Astrocyte (in vitro differentiated cells and primary cell): ENCODE measurements at regions not wholly inside any gene's neighbourhood (a gene's known extent, or its start where the extent isn't known, plus 50 kb on each side); places are given as distances from the start of the nearest gene placed in this dataset.

Source experiments
- EZH2 ChIP-seq: IDR thresholded peaks from 2 replicates; pipeline ENCODE4 v1.6.1; 2012; ENCODE audit warnings: mild to moderate bottlenecking, low read length, inconsistent platforms; ENCODE audit not compliant: insufficient read depth
- TF ChIP-seq, protein P1 (sequence below): IDR thresholded peaks from 2 replicates; pipeline ENCODE4 v1.5.1; 2011; ENCODE audit warnings: low read depth, mild to moderate bottlenecking, inconsistent platforms, low read length, moderate library complexity; ENCODE audit not compliant: insufficient read depth

DNA sequence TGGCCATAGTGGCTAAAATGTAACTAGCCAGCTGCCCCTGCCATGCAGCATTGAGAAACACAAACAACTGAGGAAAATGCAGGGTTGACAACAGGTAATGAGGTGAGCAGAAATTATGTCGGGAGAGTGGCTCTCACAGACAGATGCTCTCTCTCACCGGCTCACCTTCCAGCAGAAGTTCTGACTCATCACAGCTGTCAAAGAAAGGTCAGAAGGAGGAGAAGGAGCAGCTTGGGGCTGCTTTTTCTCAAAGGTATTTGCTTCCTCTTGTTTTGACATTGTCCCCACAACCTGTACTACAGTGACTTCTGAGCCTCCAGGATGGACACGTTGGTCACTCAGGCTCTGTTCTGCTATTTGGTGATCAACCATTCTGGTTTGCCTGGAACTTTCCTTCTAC is 190.5 kb upstream of the HEY2 start:
- TF ChIP-seq, protein P1, sequence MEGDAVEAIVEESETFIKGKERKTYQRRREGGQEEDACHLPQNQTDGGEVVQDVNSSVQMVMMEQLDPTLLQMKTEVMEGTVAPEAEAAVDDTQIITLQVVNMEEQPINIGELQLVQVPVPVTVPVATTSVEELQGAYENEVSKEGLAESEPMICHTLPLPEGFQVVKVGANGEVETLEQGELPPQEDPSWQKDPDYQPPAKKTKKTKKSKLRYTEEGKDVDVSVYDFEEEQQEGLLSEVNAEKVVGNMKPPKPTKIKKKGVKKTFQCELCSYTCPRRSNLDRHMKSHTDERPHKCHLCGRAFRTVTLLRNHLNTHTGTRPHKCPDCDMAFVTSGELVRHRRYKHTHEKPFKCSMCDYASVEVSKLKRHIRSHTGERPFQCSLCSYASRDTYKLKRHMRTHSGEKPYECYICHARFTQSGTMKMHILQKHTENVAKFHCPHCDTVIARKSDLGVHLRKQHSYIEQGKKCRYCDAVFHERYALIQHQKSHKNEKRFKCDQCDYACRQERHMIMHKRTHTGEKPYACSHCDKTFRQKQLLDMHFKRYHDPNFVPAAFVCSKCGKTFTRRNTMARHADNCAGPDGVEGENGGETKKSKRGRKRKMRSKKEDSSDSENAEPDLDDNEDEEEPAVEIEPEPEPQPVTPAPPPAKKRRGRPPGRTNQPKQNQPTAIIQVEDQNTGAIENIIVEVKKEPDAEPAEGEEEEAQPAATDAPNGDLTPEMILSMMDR = no peak
- TF ChIP-seq EZH2 = no peak
